SK-N-SH treated with all-trans-retinoic acid at 6 μM for 48 hours (cell line): ENCODE measurements at regions not wholly inside any gene's neighbourhood (a gene's known extent, or its start where the extent isn't known, plus 50 kb on each side); places are given as distances from the start of the nearest gene placed in this dataset.

ENCODE experiments used
- ATAC-seq: fragments of 200-7000 bp; cut with Tn5 transposase; 3 replicates; pipeline ENCODE4 v1.9.1; 2020; ENCODE audit warnings: mild to moderate bottlenecking, moderate library complexity
- ARNTL ChIP-seq: fragments of 450-650 bp; formaldehyde crosslinking; IDR thresholded peaks from 2 replicates; pipeline ENCODE4 v1.5.0; 2020; ENCODE audit warnings: low read depth, mild to moderate bottlenecking, moderate library complexity, borderline replicate concordance
- BACH2 ChIP-seq: fragments of 250-450 bp; sonication (Bioruptor Pico); IDR thresholded peaks from 2 replicates; pipeline ENCODE4 v1.9.0; 2021; ENCODE audit warnings: mild to moderate bottlenecking, borderline replicate concordance
- ESRRG ChIP-seq: fragments of 250-450 bp; sonication (Bioruptor Pico); IDR thresholded peaks from 2 replicates; pipeline ENCODE4 v1.6.1; 2021; ENCODE audit warnings: mild to moderate bottlenecking
- GLIS3 ChIP-seq: fragments of 250-450 bp; sonication (Bioruptor Pico); IDR thresholded peaks from 2 replicates; pipeline ENCODE4 v1.5.0; 2020; ENCODE audit warnings: mild to moderate bottlenecking, moderate library complexity
- ISL1 ChIP-seq: fragments of 250-450 bp; sonication (Bioruptor Pico); IDR thresholded peaks from 2 replicates; pipeline ENCODE4 v2.1.2; 2022; ENCODE audit warnings: mild to moderate bottlenecking, moderate library complexity
- OSR1 ChIP-seq: fragments of 250-450 bp; sonication (Bioruptor Pico); IDR thresholded peaks from 2 replicates; pipeline ENCODE4 v1.8.0; 2022; ENCODE audit warnings: moderate library complexity, mild to moderate bottlenecking, inconsistent platforms
- PPARA ChIP-seq: fragments of 250-450 bp; sonication (Bioruptor Pico); IDR thresholded peaks from 2 replicates; pipeline ENCODE4 v1.5.0; 2020; ENCODE audit warnings: mild to moderate bottlenecking, borderline replicate concordance
- SNAI2 ChIP-seq: fragments of 250-450 bp; sonication (Bioruptor Pico); IDR thresholded peaks from 2 replicates; pipeline ENCODE4 v1.5.0; 2020; ENCODE audit warnings: mild to moderate bottlenecking, moderate library complexity
- TCF4 ChIP-seq: fragments of 250-450 bp; sonication (Bioruptor Pico); IDR thresholded peaks from 2 replicates; pipeline ENCODE4 v1.8.0; 2021; ENCODE audit warnings: mild to moderate bottlenecking, moderate library complexity, borderline replicate concordance
- TOX ChIP-seq: fragments of 250-450 bp; sonication (Bioruptor Pico); IDR thresholded peaks from 2 replicates; pipeline ENCODE4 v1.8.0; 2021; ENCODE audit warnings: mild to moderate bottlenecking, moderate library complexity, borderline replicate concordance
- ZFP3 ChIP-seq: fragments of 250-450 bp; sonication (Bioruptor Pico); IDR thresholded peaks from 2 replicates; pipeline ENCODE4 v1.5.0; 2020; ENCODE audit warnings: mild to moderate bottlenecking, moderate library complexity
- ZFP30 ChIP-seq: fragments of 450-650 bp; formaldehyde crosslinking; IDR thresholded peaks from 2 replicates; pipeline ENCODE4 v1.5.0; 2022; ENCODE audit warnings: mild to moderate bottlenecking, moderate library complexity
- ZNF565 ChIP-seq: fragments of 450-650 bp; formaldehyde crosslinking; conservative IDR thresholded peaks from 2 replicates; pipeline ENCODE4 v1.5.0; 2020; ENCODE audit warnings: low read depth, mild to moderate bottlenecking, moderate library complexity
- ZNF70 ChIP-seq: fragments of 450-650 bp; formaldehyde crosslinking; IDR thresholded peaks from 2 replicates; pipeline ENCODE4 v1.5.0; 2020; ENCODE audit warnings: mild to moderate bottlenecking, moderate library complexity
- ZNF8 ChIP-seq: fragments of 450-650 bp; formaldehyde crosslinking; IDR thresholded peaks from 2 replicates; pipeline ENCODE4 v1.5.0; 2020; ENCODE audit warnings: mild to moderate bottlenecking, moderate library complexity
- TF ChIP-seq, protein P1 (sequence below): fragments of 250-450 bp; sonication (Bioruptor Pico); IDR thresholded peaks from 2 replicates; pipeline ENCODE4 v1.8.0; 2021; ENCODE audit warnings: low read depth, mild to moderate bottlenecking, moderate library complexity, borderline replicate concordance
- TF ChIP-seq, protein P2 (sequence below): fragments of 250-450 bp; sonication (Bioruptor Pico); IDR thresholded peaks from 2 replicates; pipeline ENCODE4 v1.8.0; 2020; ENCODE audit warnings: mild to moderate bottlenecking, moderate library complexity, borderline replicate concordance
- TF ChIP-seq, protein P3 (sequence below): fragments of 250-450 bp; sonication (Bioruptor Pico); IDR thresholded peaks from 2 replicates; pipeline ENCODE4 v1.5.0; 2020; ENCODE audit warnings: mild to moderate bottlenecking, moderate library complexity
- TF ChIP-seq, protein P4 (sequence below): fragments of 250-450 bp; sonication (Bioruptor Pico); IDR thresholded peaks from 2 replicates; pipeline ENCODE4 v1.5.1; 2021; ENCODE audit warnings: mild to moderate bottlenecking, moderate library complexity

DNA sequence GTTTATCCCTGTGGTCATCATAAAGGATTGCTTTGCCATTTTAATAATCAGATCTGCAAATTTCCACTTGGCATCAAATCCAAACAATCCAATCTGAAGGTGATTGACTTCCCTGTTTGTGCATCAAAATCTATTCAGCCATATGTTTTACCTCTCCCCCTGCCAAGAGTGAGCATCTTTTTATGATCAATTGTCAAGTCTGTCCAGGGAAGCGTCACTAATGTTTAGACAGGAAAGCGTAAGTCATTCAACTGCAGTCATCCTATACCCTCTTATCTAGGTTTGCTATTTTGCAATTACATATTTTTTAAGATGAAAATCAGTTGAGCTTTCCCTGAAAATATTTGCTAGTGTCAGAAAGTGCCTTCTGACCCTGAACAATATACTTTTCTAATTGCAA is 1224.1 kb upstream of the SEL1L start:
- TF ChIP-seq, protein P1, sequence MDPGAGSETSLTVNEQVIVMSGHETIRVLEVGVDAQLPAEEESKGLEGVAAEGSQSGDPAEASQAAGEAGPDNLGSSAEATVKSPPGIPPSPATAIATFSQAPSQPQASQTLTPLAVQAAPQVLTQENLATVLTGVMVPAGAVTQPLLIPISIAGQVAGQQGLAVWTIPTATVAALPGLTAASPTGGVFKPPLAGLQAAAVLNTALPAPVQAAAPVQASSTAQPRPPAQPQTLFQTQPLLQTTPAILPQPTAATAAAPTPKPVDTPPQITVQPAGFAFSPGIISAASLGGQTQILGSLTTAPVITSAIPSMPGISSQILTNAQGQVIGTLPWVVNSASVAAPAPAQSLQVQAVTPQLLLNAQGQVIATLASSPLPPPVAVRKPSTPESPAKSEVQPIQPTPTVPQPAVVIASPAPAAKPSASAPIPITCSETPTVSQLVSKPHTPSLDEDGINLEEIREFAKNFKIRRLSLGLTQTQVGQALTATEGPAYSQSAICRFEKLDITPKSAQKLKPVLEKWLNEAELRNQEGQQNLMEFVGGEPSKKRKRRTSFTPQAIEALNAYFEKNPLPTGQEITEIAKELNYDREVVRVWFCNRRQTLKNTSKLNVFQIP = no peak
- no peak for TF ChIP-seq ZFP3 (CRISPR knock-in tag)
- no peak for TF ChIP-seq BACH2 (CRISPR knock-in tag)
- no peak for TF ChIP-seq ESRRG
- TF ChIP-seq ARNTL = no peak
- TF ChIP-seq, protein P2, sequence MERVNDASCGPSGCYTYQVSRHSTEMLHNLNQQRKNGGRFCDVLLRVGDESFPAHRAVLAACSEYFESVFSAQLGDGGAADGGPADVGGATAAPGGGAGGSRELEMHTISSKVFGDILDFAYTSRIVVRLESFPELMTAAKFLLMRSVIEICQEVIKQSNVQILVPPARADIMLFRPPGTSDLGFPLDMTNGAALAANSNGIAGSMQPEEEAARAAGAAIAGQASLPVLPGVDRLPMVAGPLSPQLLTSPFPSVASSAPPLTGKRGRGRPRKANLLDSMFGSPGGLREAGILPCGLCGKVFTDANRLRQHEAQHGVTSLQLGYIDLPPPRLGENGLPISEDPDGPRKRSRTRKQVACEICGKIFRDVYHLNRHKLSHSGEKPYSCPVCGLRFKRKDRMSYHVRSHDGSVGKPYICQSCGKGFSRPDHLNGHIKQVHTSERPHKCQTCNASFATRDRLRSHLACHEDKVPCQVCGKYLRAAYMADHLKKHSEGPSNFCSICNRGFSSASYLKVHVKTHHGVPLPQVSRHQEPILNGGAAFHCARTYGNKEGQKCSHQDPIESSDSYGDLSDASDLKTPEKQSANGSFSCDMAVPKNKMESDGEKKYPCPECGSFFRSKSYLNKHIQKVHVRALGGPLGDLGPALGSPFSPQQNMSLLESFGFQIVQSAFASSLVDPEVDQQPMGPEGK = no peak
- no peak for TF ChIP-seq ZNF565 (CRISPR knock-in tag)
- TF ChIP-seq GLIS3 (CRISPR knock-in tag) = no peak
- TF ChIP-seq SNAI2 (CRISPR knock-in tag) = no peak
- TF ChIP-seq ZNF70 (CRISPR knock-in tag) = no peak

DNA sequence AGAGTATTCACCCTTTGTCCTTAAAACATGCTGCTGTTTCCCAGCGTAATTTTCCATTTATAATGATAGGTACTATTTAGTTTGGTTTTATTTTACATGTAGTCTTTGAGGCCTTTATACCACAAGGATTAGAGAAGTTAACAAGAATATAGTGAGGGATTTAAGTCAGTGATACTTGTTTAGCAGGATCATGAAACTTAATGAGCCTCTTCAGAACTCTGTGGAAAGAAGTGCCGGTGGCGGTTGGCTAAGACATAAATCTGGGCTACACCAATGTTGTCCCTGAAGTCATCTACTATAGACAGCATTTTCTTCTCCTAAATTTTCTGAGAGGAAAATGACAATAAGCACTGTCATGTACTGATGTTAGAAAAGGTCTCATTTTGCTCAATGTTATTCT is 1226.0 kb upstream of the SEL1L start:
- TF ChIP-seq TCF4 (CRISPR knock-in tag) = no peak
- TF ChIP-seq GLIS3 (CRISPR knock-in tag) = no peak
- no peak for TF ChIP-seq ZFP30 (CRISPR knock-in tag)
- no peak for ATAC-seq

More for the DNA sequence above, 1224.1 kb upstream of the SEL1L start:
- ATAC-seq = no peak

DNA sequence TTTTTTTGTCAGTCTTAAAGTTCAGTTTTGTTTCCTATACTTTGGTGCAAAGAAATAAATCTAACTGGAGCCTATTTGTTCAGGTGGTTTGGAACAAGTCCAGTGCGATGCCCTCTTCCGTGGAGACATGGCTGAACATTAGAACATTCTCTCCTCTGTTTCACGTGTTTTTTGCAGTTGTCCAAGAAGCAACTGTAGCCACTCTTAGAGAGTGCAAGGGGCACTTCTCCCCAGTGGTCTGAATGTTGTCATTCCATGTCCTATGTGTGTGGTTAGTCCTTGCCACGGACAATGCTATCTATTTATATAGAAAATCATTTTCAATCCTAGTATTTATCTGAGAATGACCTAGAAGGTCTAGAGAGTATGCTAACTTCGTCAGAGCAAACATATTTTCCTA is 1232.5 kb upstream of the SEL1L start:
- TF ChIP-seq BACH2 (CRISPR knock-in tag) = no peak
- TF ChIP-seq ZNF565 (CRISPR knock-in tag) = no peak
- no peak for TF ChIP-seq ZNF70 (CRISPR knock-in tag)
- TF ChIP-seq, protein P1 = no peak
- TF ChIP-seq SNAI2 (CRISPR knock-in tag) = no peak
- TF ChIP-seq ZFP30 (CRISPR knock-in tag) = no peak
- TF ChIP-seq, protein P3, sequence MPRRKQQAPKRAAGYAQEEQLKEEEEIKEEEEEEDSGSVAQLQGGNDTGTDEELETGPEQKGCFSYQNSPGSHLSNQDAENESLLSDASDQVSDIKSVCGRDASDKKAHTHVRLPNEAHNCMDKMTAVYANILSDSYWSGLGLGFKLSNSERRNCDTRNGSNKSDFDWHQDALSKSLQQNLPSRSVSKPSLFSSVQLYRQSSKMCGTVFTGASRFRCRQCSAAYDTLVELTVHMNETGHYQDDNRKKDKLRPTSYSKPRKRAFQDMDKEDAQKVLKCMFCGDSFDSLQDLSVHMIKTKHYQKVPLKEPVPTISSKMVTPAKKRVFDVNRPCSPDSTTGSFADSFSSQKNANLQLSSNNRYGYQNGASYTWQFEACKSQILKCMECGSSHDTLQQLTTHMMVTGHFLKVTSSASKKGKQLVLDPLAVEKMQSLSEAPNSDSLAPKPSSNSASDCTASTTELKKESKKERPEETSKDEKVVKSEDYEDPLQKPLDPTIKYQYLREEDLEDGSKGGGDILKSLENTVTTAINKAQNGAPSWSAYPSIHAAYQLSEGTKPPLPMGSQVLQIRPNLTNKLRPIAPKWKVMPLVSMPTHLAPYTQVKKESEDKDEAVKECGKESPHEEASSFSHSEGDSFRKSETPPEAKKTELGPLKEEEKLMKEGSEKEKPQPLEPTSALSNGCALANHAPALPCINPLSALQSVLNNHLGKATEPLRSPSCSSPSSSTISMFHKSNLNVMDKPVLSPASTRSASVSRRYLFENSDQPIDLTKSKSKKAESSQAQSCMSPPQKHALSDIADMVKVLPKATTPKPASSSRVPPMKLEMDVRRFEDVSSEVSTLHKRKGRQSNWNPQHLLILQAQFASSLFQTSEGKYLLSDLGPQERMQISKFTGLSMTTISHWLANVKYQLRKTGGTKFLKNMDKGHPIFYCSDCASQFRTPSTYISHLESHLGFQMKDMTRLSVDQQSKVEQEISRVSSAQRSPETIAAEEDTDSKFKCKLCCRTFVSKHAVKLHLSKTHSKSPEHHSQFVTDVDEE (CRISPR knock-in tag) = no peak
- no peak for ATAC-seq

DNA sequence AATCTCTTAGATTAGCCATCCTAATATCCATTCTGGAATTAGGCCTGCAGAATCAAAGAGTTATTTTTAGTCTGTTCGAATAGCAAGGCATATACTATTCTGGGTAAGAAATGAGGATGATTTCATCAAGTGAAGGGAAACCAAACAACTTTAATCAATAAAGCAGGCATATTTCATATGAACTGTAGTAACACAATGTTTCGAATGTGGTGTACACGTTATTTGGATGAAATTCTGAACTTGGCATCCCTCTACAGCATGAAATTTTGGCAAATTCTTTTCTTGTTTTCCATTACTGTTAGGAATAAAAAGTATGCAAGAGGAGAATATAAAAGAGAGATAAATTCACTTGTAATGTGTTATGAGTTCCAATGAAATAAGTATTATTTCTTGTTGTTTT is 1233.3 kb upstream of the SEL1L start:
- ATAC-seq = no peak
- no peak for TF ChIP-seq ZNF8 (CRISPR knock-in tag)
- no peak for TF ChIP-seq BACH2 (CRISPR knock-in tag)
- TF ChIP-seq TOX (CRISPR knock-in tag) = no peak
- no peak for TF ChIP-seq OSR1 (CRISPR knock-in tag)
- TF ChIP-seq, protein P4, sequence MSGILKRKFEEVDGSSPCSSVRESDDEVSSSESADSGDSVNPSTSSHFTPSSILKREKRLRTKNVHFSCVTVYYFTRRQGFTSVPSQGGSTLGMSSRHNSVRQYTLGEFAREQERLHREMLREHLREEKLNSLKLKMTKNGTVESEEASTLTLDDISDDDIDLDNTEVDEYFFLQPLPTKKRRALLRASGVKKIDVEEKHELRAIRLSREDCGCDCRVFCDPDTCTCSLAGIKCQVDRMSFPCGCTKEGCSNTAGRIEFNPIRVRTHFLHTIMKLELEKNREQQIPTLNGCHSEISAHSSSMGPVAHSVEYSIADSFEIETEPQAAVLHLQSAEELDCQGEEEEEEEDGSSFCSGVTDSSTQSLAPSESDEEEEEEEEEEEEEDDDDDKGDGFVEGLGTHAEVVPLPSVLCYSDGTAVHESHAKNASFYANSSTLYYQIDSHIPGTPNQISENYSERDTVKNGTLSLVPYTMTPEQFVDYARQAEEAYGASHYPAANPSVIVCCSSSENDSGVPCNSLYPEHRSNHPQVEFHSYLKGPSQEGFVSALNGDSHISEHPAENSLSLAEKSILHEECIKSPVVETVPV (CRISPR knock-in tag) = no peak

DNA sequence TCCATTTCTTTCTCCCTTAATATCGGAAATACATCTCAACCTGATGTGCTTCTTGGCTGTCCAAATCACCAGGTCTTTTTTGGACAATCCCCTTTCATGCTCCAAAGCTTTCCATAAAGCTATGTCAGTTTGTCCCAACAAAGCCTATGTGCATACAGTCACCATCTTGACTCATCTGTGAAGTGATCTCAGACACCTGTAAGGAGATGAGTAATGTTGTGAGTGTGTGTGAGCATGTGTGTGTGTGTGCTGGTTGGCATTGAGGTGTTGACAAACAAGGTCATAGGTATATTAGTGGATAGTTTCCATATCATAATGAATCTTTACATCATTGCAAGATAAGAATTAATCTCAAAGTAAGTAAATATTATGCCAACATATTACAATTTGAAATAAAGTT is 1243.3 kb upstream of the SEL1L start:
- no peak for ATAC-seq
- TF ChIP-seq ISL1 = no peak
- TF ChIP-seq, protein P2 = no peak
- no peak for TF ChIP-seq GLIS3 (CRISPR knock-in tag)
- TF ChIP-seq, protein P4 (CRISPR knock-in tag) = no peak
- TF ChIP-seq PPARA (CRISPR knock-in tag) = no peak
